Common myeloid progenitor, CD34-positive (primary cell): ENCODE measurements at regions not wholly inside any gene's neighbourhood (a gene's known extent, or its start where the extent isn't known, plus 50 kb on each side); places are given as distances from the start of the nearest gene placed in this dataset.

Source experiments
- CTCF ChIA-PET: fragments of 350-600 bp; sonication (Branson Sonifier 250); formaldehyde crosslinking; loops from one replicate; lab custom pipeline; 2021; ENCODE audit warnings: antibody characterized with exemption; lab: Charles Lee
- POLR2A ChIA-PET: fragments of 350-600 bp; sonication (Branson Sonifier 250); formaldehyde crosslinking; loops from one replicate; lab custom pipeline; 2021; ENCODE audit warnings: antibody characterized with exemption; lab: Charles Lee
- DNase-seq, 3 donors: peaks; one replicate each; pipeline versions ENCODE4 v3.0.0 to v3.0.0-alpha.2; 2013
- H3K27ac ChIP-seq, 2 experiments: 1 replicate in 1 of 2; 2 replicates in 1 of 2; pipeline ENCODE4 v1.7.0; 2013; ENCODE audit warnings: inconsistent platforms in 2 of 2, low read length in 2 of 2, mild to moderate bottlenecking in 2 of 2, low read depth in 1 of 2, moderate library complexity in 1 of 2; ENCODE audit not compliant: severe bottlenecking in 2 of 2, insufficient read depth in 1 of 2, poor library complexity in 1 of 2
- H3K27me3 ChIP-seq, 5 experiments: replicated peaks in 2 of 5; 1 replicate in 3 of 5; 2 replicates in 2 of 5; pipeline versions ENCODE4 v1.6.1 to v1.7.0; 2013; ENCODE audit warnings: low read length in 4 of 5, mild to moderate bottlenecking in 2 of 5, moderate library complexity in 2 of 5, inconsistent platforms in 1 of 5; ENCODE audit not compliant: insufficient read depth in 5 of 5, control insufficient read depth in 4 of 5
- H3K36me3 ChIP-seq, 4 experiments: 1 replicate in 2 of 4; 2 replicates in 2 of 4; pipeline versions ENCODE4 v1.6.1 to v1.7.0; 2013; ENCODE audit warnings: low read length in 3 of 4, control low read depth in 1 of 4, mild to moderate bottlenecking in 1 of 4; ENCODE audit not compliant: control insufficient read depth in 4 of 4, insufficient read depth in 4 of 4
- H3K4me1 ChIP-seq, 4 experiments: 1 replicate in 3 of 4; 2 replicates in 1 of 4; pipeline versions ENCODE4 v1.6.1 to v1.7.1; 2013; ENCODE audit warnings: low read length in 3 of 4, mild to moderate bottlenecking in 3 of 4, control low read depth in 1 of 4, inconsistent platforms in 1 of 4, moderate library complexity in 1 of 4; ENCODE audit not compliant: control insufficient read depth in 4 of 4, insufficient read depth in 4 of 4; ENCODE audit errors: control extremely low read depth in 1 of 4
- H3K4me3 ChIP-seq, 7 experiments: 1 replicate in 4 of 7; 2 replicates in 3 of 7; pipeline versions ENCODE4 v1.5.1 to v1.7.0; 2013; ENCODE audit warnings: mild to moderate bottlenecking in 7 of 7, low read length in 6 of 7, moderate library complexity in 6 of 7, inconsistent platforms in 2 of 7, low read depth in 2 of 7, control low read depth in 1 of 7; ENCODE audit not compliant: insufficient read depth in 4 of 7, control insufficient read depth in 1 of 7; ENCODE audit errors: extremely low read depth in 1 of 7
- H3K9me3 ChIP-seq, 5 experiments: 1 replicate in 4 of 5; 2 replicates in 1 of 5; pipeline versions ENCODE4 v1.6.1 to v1.7.1; 2013; ENCODE audit warnings: low read length in 4 of 5, mild to moderate bottlenecking in 2 of 5, inconsistent platforms in 1 of 5, low read depth in 1 of 5, moderate library complexity in 1 of 5; ENCODE audit not compliant: control insufficient read depth in 4 of 5, insufficient read depth in 2 of 5; ENCODE audit errors: control extremely low read depth in 1 of 5
- WGBS: methylation state at CpG from one replicate; pipeline ENCODE4 v1.1.5; 2013; ENCODE audit not compliant: insufficient coverage; 5-methylcytosine and 5-hydroxymethylcytosine counted together

- WGBS, result 87% methylated on average over 8 of the region's 10 CpGs
- H3K27ac ChIP-seq, result no peak overlapping the region
- no peak overlapping the region for H3K4me3 ChIP-seq
- peaks cover 0 to 11% (median 4%) of the 10 kb centered on the region in 5 experiments for H3K27me3 ChIP-seq
- POLR2A ChIA-PET, result no interaction called here
- H3K9me3 ChIP-seq, result no peaks in the 10 kb centered on the region
- CTCF ChIA-PET, result no interaction called here
- no peak for DNase-seq
- no peaks in the 10 kb centered on the region for H3K4me1 ChIP-seq
- no peaks in the 10 kb centered on the region for H3K36me3 ChIP-seq
These were observed 575.5 kb downstream of the PTPRU start for GRCh38 chr1:29811727-29812407.

- Histone ChIP-seq H3K27me3 (peaks cover 0 to 6% (median 4%) of the 10 kb centered on the region in 5 experiments), H3K4me1 (no peaks in the 10 kb centered on the region), H3K27ac (no peak overlapping the region), H3K9me3 (no peaks in the 10 kb centered on the region), H3K4me3 (no peak overlapping the region), H3K36me3 (no peaks in the 10 kb centered on the region)
- no peak for DNase-seq
- POLR2A ChIA-PET, result no interaction called here
- CTCF ChIA-PET, result no interaction called here
- WGBS, result 83% methylated on average over 5 of the region's 7 CpGs
These were observed 574.9 kb downstream of the PTPRU start for GRCh38 chr1:29811247-29811646.

DNA sequence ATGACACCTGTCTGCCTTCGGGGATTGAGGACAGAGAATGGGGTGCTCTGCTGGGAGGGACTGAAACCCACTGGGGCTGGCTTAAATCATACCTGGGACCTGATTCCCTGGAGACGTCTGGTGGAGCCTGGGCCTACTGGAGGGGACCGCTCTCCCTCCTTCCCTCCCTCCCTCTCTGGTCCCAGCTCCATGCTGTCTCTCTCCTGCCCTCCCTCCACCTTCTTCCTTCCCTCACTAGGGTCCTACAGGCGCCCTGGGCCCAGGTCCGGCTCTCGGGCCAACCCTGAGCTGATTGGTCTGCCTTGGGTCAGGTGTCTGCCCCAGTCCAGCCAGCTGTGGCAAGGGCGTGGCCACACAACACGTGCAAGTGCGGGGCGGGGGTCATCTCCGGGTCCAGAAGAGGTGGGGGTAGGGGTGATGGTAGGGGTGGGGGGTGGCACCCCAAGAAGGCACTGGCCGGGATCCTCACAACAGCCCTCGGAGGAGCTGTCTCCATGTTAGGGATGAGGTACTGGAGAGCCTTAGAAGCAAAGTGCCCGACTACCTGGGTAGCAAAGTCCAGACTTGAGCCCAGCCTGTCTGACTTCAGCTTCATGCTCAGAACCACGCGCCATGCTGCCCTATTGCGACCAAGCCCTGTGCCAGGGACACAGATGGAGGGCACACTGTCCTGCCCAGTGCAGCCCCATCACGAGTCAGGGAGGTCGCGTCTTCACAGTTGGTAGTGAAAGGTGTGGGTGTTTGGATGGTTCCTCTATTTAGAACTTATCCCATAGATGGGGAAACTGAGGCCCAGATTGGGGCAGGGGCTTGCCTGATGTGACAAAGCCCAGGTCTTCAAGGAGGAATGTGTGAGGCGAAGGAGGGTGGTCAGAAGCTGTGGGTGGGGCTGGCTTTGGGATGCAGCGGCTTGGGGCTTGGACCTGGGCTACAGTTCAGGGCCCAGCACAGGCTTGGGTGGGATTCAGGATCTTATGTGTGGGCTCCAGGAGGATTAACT, 574.1 kb downstream of the PTPRU start:
- 96% methylated on average over 15 of the region's 22 CpGs for WGBS

GRCh38 chr1:29809446-29810120, 573.3 kb downstream of the PTPRU start:
- 69% methylated on average over 10 of the region's 16 CpGs for WGBS
- CTCF ChIA-PET, result no interaction called here
- POLR2A ChIA-PET, result interaction anchor here (0.5 kb wide), 1 partner anchor 92 kb away, joined by 3 read pairs; no protein-coding TSS in a partner anchor

More for the DNA sequence above, 574.1 kb downstream of the PTPRU start:
- no peak for DNase-seq
- Histone ChIP-seq H3K36me3 (no peaks in the 10 kb centered on the region), H3K9me3 (no peaks in the 10 kb centered on the region), H3K27ac (no peak overlapping the region), H3K27me3 (peaks cover 0 to 7% (median 4%) of the 10 kb centered on the region in 5 experiments), H3K4me1 (no peaks in the 10 kb centered on the region), H3K4me3 (no peak overlapping the region)
- CTCF ChIA-PET, result no interaction called here
- POLR2A ChIA-PET, result no interaction called here

DNA sequence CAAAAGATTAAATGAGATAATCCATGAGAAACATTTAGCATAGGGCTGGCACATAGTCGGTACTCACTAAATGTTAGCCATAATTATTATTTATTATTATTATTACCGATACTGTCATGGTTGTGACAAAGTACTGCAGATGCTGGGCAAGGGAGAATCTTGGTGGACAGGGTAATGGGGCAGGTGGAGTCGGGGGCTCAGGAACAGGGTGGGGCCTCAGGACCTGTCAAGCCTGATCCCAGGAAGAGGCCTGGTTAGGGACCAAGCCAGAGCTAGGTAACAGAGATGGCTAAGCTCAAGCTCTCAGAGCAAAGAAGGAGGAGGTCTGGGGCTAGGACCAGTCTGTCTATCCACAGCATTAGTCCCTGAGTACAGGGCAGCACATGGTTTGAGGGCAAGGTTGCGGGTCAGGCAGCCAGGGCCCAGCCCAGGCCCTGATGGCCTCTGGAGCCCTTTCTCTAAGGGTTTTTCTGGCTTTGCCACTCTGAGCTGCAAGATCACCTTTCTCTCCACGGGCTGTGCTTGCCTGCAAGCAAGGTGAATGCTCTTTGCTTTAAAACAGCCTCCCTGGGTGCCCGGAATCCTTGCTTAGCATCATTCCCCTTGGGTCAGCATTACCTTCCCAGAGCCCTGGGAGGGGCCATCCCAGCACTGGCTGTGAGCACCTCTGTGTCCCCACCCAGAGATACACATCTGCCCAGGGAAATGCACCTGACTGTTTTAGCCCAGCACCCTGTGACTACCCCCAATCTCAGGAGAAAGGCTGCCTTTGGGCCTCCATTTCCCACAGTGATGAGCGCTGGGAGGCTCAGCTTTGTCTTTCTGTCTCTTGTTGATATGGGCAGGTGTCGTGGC, 572.0 kb downstream of the PTPRU start:
- WGBS, result 94% methylated on average over 5 of the region's 8 CpGs
- Histone ChIP-seq H3K36me3 (no peaks in the 10 kb centered on the region), H3K27me3 (peaks cover 0 to 10% (median 1%) of the 10 kb centered on the region in 5 experiments), H3K4me1 (no peaks in the 10 kb centered on the region), H3K9me3 (no peaks in the 10 kb centered on the region), H3K4me3 (no peak overlapping the region), H3K27ac (no peak overlapping the region)
- CTCF ChIA-PET, result no interaction called here
- POLR2A ChIA-PET, result no interaction called here
- DNase-seq, result no peak

More at GRCh38 chr1:29809446-29810120, 573.3 kb downstream of the PTPRU start:
- H3K4me1 ChIP-seq, result no peaks in the 10 kb centered on the region
- no peaks in the 10 kb centered on the region for H3K9me3 ChIP-seq
- H3K36me3 ChIP-seq, result no peaks in the 10 kb centered on the region
- H3K27ac ChIP-seq, result no peak overlapping the region
- H3K4me3 ChIP-seq, result no peak overlapping the region
- no peak for DNase-seq
- H3K27me3 ChIP-seq, result peaks cover 0 to 7% (median 4%) of the 10 kb centered on the region in 5 experiments

- Histone ChIP-seq H3K27ac (no peak overlapping the region), H3K9me3 (no peaks in the 10 kb centered on the region), H3K4me1 (no peaks in the 10 kb centered on the region), H3K27me3 (peaks cover 0 to 17% (median 4%) of the 10 kb centered on the region in 5 experiments), H3K36me3 (no peaks in the 10 kb centered on the region), H3K4me3 (no peak overlapping the region)
- 97% methylated on average over 4 of the region's 5 CpGs for WGBS
- ChIA-PET POLR2A (no interaction called here), CTCF (no interaction called here)
- DNase-seq, result no peak
These were observed 571.4 kb downstream of the PTPRU start for GRCh38 chr1:29807689-29808088.
